Astrocyte (in vitro differentiated cells and primary cell): ENCODE measurements at regions not wholly inside any gene's neighbourhood (a gene's known extent, or its start where the extent isn't known, plus 50 kb on each side); places are given as distances from the start of the nearest gene placed in this dataset.

Experiments used
- DNase-seq: peaks from one replicate; pipeline ENCODE4 v3.0.0-alpha.2; 2010; ENCODE audit warnings: low read depth
- FAIRE-seq: peaks from 2 replicates; lab custom pipeline; 2011; peaks lifted over from hg19 to GRCh38; lab: Jason Lieb, UNC
- H2AFZ ChIP-seq: 2 replicates; pipeline ENCODE4 v1.6.0; 2012; ENCODE audit warnings: low read depth, low read length, inconsistent platforms
- H3K27ac ChIP-seq: 2 replicates; pipeline ENCODE4 v1.5.1; 2011; ENCODE audit warnings: low read depth, low read length, inconsistent platforms
- H3K27me3 ChIP-seq: 2 replicates; pipeline ENCODE4 v1.6.0; 2011; ENCODE audit warnings: low read length, inconsistent platforms; ENCODE audit not compliant: insufficient read depth
- H3K36me3 ChIP-seq: 2 replicates; pipeline ENCODE4 v1.5.1; 2011; ENCODE audit warnings: low read length, inconsistent platforms; ENCODE audit not compliant: insufficient read depth
- H3K4me1 ChIP-seq: 2 replicates; pipeline ENCODE4 v1.5.1; 2011; ENCODE audit warnings: low read length, inconsistent platforms; ENCODE audit not compliant: insufficient read depth
- H3K4me2 ChIP-seq: 2 replicates; pipeline ENCODE4 v1.6.0; 2012; ENCODE audit warnings: low read length, inconsistent platforms
- H3K4me3 ChIP-seq: 2 replicates; pipeline ENCODE4 v1.5.1; 2011; ENCODE audit warnings: low read depth, mild to moderate bottlenecking, low read length, inconsistent platforms; ENCODE audit not compliant: insufficient read depth
- H3K79me2 ChIP-seq: 2 replicates; pipeline ENCODE4 v1.6.0; 2012; ENCODE audit warnings: mild to moderate bottlenecking, low read length, inconsistent platforms; ENCODE audit not compliant: insufficient read depth
- H3K9ac ChIP-seq: 2 replicates; pipeline ENCODE4 v1.6.0; 2012; ENCODE audit warnings: mild to moderate bottlenecking, low read length, inconsistent platforms
- H3K9me3 ChIP-seq: 2 replicates; pipeline ENCODE4 v1.5.1; 2012; ENCODE audit warnings: low read depth, mild to moderate bottlenecking, low read length, inconsistent platforms; ENCODE audit not compliant: insufficient read depth
- H4K20me1 ChIP-seq: 2 replicates; pipeline ENCODE4 v1.6.0; 2012; ENCODE audit warnings: low read length, inconsistent platforms; ENCODE audit not compliant: insufficient read depth
- H3K27ac Mint-ChIP-seq: one replicate; pipeline ENCODE4 v1.8.0; 2021; ENCODE audit warnings: mild to moderate bottlenecking, mixed read lengths; ENCODE audit not compliant: unreplicated experiment
- H3K27me3 Mint-ChIP-seq: one replicate; pipeline ENCODE4 v1.8.0; 2021; ENCODE audit warnings: low read depth, mixed read lengths; ENCODE audit not compliant: unreplicated experiment
- H3K36me3 Mint-ChIP-seq: one replicate; pipeline ENCODE4 v1.8.0; 2021; ENCODE audit warnings: low read depth, mixed read lengths; ENCODE audit not compliant: unreplicated experiment
- H3K4me1 Mint-ChIP-seq: one replicate; pipeline ENCODE4 v1.8.0; 2021; ENCODE audit warnings: low read depth, mixed read lengths; ENCODE audit not compliant: unreplicated experiment
- H3K4me3 Mint-ChIP-seq: one replicate; pipeline ENCODE4 v1.8.0; 2021; ENCODE audit warnings: mild to moderate bottlenecking, moderate library complexity, mixed read lengths; ENCODE audit not compliant: unreplicated experiment
- H3K9me3 Mint-ChIP-seq: one replicate; pipeline ENCODE4 v1.8.0; 2021; ENCODE audit warnings: mild to moderate bottlenecking, mixed read lengths; ENCODE audit not compliant: unreplicated experiment
- CTCF ChIP-seq: IDR thresholded peaks from 2 replicates; pipeline ENCODE4 v1.5.1; 2011; ENCODE audit warnings: low read depth, mild to moderate bottlenecking, inconsistent platforms, low read length, moderate library complexity; ENCODE audit not compliant: insufficient read depth
- EZH2 ChIP-seq: IDR thresholded peaks from 2 replicates; pipeline ENCODE4 v1.6.1; 2012; ENCODE audit warnings: mild to moderate bottlenecking, low read length, inconsistent platforms; ENCODE audit not compliant: insufficient read depth

DNA sequence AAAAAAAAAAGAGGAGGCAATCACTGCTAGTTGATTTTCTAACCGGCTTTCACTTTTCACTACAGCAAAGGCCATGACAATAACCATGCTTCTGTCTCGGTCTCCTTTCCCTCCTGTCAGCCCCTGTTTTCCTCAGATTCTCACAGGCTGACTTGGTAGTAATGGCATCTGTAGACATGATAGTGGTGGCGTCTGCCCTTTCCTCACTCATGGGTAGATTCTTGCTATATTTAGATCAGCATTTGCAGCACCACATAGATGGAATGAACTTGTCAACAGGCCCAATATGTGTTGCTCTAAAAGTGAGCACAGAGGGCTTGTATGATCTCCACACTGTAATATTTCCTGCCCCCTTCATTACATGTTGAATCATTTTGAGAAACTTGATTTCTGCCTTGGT, 120.3 kb upstream of the FTMT start:
- Histone ChIP-seq H3K36me3 (no peaks in the 10 kb centered on the region), H3K79me2 (no peaks in the 10 kb centered on the region), H3K9ac (no peak overlapping the region), H3K4me3 (no peak overlapping the region), H3K4me1 (no peaks in the 10 kb centered on the region), H4K20me1 (no peaks in the 10 kb centered on the region), H3K9me3 (no peaks in the 10 kb centered on the region), H3K4me2 (no peak overlapping the region), H2AFZ (no peak overlapping the region), H3K27me3 (no peaks in the 10 kb centered on the region), H3K27ac (no peak overlapping the region)
- Mint-ChIP-seq H3K4me1 (peaks cover 9% of the 10 kb centered on the region), H3K36me3 (no peaks in the 10 kb centered on the region), H3K27me3 (no peaks in the 10 kb centered on the region), H3K4me3 (no peak overlapping the region), H3K9me3 (no peaks in the 10 kb centered on the region), H3K27ac (peak overlapping the region; percentile 64)
- FAIRE-seq (no peak), DNase-seq (no peak)
- TF ChIP-seq CTCF (no peak), EZH2 (no peak)

- H3K9me3 Mint-ChIP-seq = no peaks in the 10 kb centered on the region
- H4K20me1 ChIP-seq = no peaks in the 10 kb centered on the region
- H3K4me3 Mint-ChIP-seq = no peak overlapping the region
- H3K9me3 ChIP-seq = no peaks in the 10 kb centered on the region
- no peak overlapping the region for H3K27ac ChIP-seq
- H3K4me1 Mint-ChIP-seq = peaks cover 9% of the 10 kb centered on the region
- H2AFZ ChIP-seq = no peak overlapping the region
- H3K4me1 ChIP-seq = no peaks in the 10 kb centered on the region
- no peaks in the 10 kb centered on the region for H3K79me2 ChIP-seq
- no peak overlapping the region for H3K4me2 ChIP-seq
- no peak for DNase-seq
- no peaks in the 10 kb centered on the region for H3K27me3 Mint-ChIP-seq
- no peak overlapping the region for H3K27ac Mint-ChIP-seq
- H3K27me3 ChIP-seq = no peaks in the 10 kb centered on the region
- no peaks in the 10 kb centered on the region for H3K36me3 Mint-ChIP-seq
- H3K9ac ChIP-seq = no peak overlapping the region
- no peak for FAIRE-seq
- no peak overlapping the region for H3K4me3 ChIP-seq
- no peaks in the 10 kb centered on the region for H3K36me3 ChIP-seq
- TF ChIP-seq EZH2 (no peak), CTCF (no peak)
These were observed 116.1 kb upstream of the FTMT start for GRCh38 chr5:121735618-121736017.

- Mint-ChIP-seq H3K4me1 (no peaks in the 10 kb centered on the region), H3K9me3 (no peaks in the 10 kb centered on the region), H3K36me3 (no peaks in the 10 kb centered on the region), H3K27me3 (no peaks in the 10 kb centered on the region), H3K27ac (no peak overlapping the region), H3K4me3 (no peak overlapping the region)
- Histone ChIP-seq H3K4me3 (no peak overlapping the region), H2AFZ (no peak overlapping the region), H3K79me2 (no peaks in the 10 kb centered on the region), H3K9me3 (no peaks in the 10 kb centered on the region), H3K27ac (no peak overlapping the region), H3K36me3 (no peaks in the 10 kb centered on the region), H3K4me2 (no peak overlapping the region), H3K4me1 (no peaks in the 10 kb centered on the region), H4K20me1 (no peaks in the 10 kb centered on the region), H3K27me3 (no peaks in the 10 kb centered on the region), H3K9ac (no peak overlapping the region)
- FAIRE-seq (no peak), DNase-seq (no peak)
- TF ChIP-seq EZH2 = no peak
- no peak for TF ChIP-seq CTCF
These were observed 114.6 kb upstream of the FTMT start for GRCh38 chr5:121737120-121737519.
